Uterus (tissue), 2 donors: ENCODE measurements at regions not wholly inside any gene's neighbourhood (a gene's known extent, or its start where the extent isn't known, plus 50 kb on each side); places are given as distances from the start of the nearest gene placed in this dataset.

ENCODE experiments used
- POLR2A ChIP-seq, 2 donors: fragments of 450-650 bp; IDR thresholded peaks; one replicate each; pipeline ENCODE4 v1.6.1; 2016; ENCODE audit warnings: antibody characterized with exemption in 2 of 2, mild to moderate bottlenecking in 1 of 2, moderate library complexity in 1 of 2
- TF ChIP-seq, protein P1 (sequence below), 4 experiments: fragments of 200-600 bp in 2 of 4; fragments of 450-650 bp in 2 of 4; sonication (generic) in 2 of 4; IDR thresholded peaks; one replicate each; pipeline ENCODE4 v1.5.1; 2016 to 2019; ENCODE audit warnings: antibody characterized with exemption in 4 of 4, mild to moderate bottlenecking in 2 of 4, moderate library complexity in 1 of 4

DNA sequence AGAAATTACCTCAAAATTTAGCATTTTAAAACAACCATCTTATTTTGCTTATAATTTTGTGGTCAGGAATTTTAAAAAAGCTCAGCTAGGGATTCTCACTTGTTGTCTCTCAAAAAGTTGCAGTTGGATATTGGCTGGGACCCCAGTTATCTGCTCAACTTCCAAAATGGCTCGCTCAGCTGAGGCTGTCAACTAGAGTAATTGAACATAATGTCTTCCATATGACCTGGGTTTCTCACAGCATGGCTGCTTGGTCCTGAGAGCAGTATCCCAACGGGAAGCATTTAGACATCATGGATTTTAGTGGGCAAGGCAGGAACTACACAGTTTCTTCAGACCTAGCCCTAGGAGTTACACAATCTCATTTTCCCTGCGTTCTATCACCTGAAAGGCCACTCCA is 63.6 kb upstream of the SPEF2 start:
- TF ChIP-seq, protein P1, sequence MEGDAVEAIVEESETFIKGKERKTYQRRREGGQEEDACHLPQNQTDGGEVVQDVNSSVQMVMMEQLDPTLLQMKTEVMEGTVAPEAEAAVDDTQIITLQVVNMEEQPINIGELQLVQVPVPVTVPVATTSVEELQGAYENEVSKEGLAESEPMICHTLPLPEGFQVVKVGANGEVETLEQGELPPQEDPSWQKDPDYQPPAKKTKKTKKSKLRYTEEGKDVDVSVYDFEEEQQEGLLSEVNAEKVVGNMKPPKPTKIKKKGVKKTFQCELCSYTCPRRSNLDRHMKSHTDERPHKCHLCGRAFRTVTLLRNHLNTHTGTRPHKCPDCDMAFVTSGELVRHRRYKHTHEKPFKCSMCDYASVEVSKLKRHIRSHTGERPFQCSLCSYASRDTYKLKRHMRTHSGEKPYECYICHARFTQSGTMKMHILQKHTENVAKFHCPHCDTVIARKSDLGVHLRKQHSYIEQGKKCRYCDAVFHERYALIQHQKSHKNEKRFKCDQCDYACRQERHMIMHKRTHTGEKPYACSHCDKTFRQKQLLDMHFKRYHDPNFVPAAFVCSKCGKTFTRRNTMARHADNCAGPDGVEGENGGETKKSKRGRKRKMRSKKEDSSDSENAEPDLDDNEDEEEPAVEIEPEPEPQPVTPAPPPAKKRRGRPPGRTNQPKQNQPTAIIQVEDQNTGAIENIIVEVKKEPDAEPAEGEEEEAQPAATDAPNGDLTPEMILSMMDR (IDR thresholded peaks at IDR 0.05): no peak
- TF ChIP-seq POLR2A (IDR thresholded peaks at IDR 0.05): no peak
